CD14-positive monocyte (primary cell): ENCODE measurements at regions not wholly inside any gene's neighbourhood (a gene's known extent, or its start where the extent isn't known, plus 50 kb on each side); places are given as distances from the start of the nearest gene placed in this dataset.

Experiments
- DNase-seq, 3 donors: peaks; one replicate each; pipeline ENCODE4 v3.0.0-alpha.2; 2011 to 2022
- H2AFZ ChIP-seq: 2 replicates; pipeline ENCODE4 v1.6.0; 2012; ENCODE audit warnings: mild to moderate bottlenecking, low read depth, low read length, inconsistent platforms; ENCODE audit not compliant: insufficient read depth, poor library complexity, severe bottlenecking
- H3K27ac ChIP-seq, 2 donors: 1 replicate in 1 of 2; 2 replicates in 1 of 2; pipeline ENCODE4 v1.5.1; 2012 to 2013; ENCODE audit warnings: low read length in 2 of 2, control low read depth in 1 of 2, inconsistent platforms in 1 of 2, low read depth in 1 of 2, mild to moderate bottlenecking in 1 of 2
- H3K27me3 ChIP-seq, 2 donors: one replicate each; pipeline versions ENCODE4 v1.6.0 to v1.6.1; 2011 to 2013; ENCODE audit warnings: low read length in 2 of 2; ENCODE audit not compliant: control insufficient read depth in 2 of 2, insufficient read depth in 2 of 2
- H3K36me3 ChIP-seq, 2 donors: replicated peaks in 1 of 2; 1 replicate in 1 of 2; 2 replicates in 1 of 2; pipeline versions ENCODE4 v1.5.1 to v1.6.1; 2012 to 2013; ENCODE audit warnings: low read length in 2 of 2, control low read depth in 1 of 2, inconsistent platforms in 1 of 2, mild to moderate bottlenecking in 1 of 2; ENCODE audit not compliant: insufficient read depth in 2 of 2, control insufficient read depth in 1 of 2
- H3K4me1 ChIP-seq, 2 donors: 1 replicate in 1 of 2; 2 replicates in 1 of 2; pipeline versions ENCODE4 v1.5.1 to v1.6.1; 2012 to 2013; ENCODE audit warnings: low read length in 2 of 2, control low read depth in 1 of 2, inconsistent platforms in 1 of 2, mild to moderate bottlenecking in 1 of 2, moderate library complexity in 1 of 2; ENCODE audit not compliant: insufficient read depth in 2 of 2, control insufficient read depth in 1 of 2
- H3K4me2 ChIP-seq: replicated peaks from 2 replicates; pipeline ENCODE3; 2012; ENCODE audit warnings: low read length, moderate library complexity, mild to moderate bottlenecking; ENCODE audit not compliant: poor library complexity, severe bottlenecking; ENCODE audit errors: extremely low read depth
- H3K4me3 ChIP-seq, 3 experiments: fragments of 200-600 bp in 1 of 3; sonication (generic) in 1 of 3; replicated peaks in 1 of 3; 1 replicate in 2 of 3; 2 replicates in 1 of 3; pipeline ENCODE4 v1.5.1; 2011 to 2013; ENCODE audit warnings: low read length in 3 of 3, mild to moderate bottlenecking in 3 of 3, control low read depth in 2 of 3, low read depth in 2 of 3, inconsistent platforms in 1 of 3, moderate library complexity in 1 of 3
- H3K79me2 ChIP-seq: 2 replicates; pipeline ENCODE4 v1.6.0; 2012; ENCODE audit warnings: mild to moderate bottlenecking, control low read depth, inconsistent platforms, low read length, moderate library complexity; ENCODE audit not compliant: insufficient read depth
- H3K9ac ChIP-seq: 2 replicates; pipeline ENCODE4 v1.6.0; 2017; ENCODE audit warnings: low read length, mild to moderate bottlenecking; ENCODE audit not compliant: insufficient read depth, poor library complexity, severe bottlenecking
- H3K9me3 ChIP-seq, 2 donors: replicated peaks in 1 of 2; 1 replicate in 1 of 2; 2 replicates in 1 of 2; pipeline versions ENCODE4 v1.5.1 to v1.6.1; 2012 to 2013; ENCODE audit warnings: low read length in 2 of 2, control low read depth in 1 of 2; ENCODE audit not compliant: control insufficient read depth in 1 of 2, insufficient read depth in 1 of 2
- H4K20me1 ChIP-seq: 2 replicates; pipeline ENCODE4 v1.6.0; 2012; ENCODE audit warnings: mild to moderate bottlenecking, low read length, control low read depth, moderate library complexity; ENCODE audit not compliant: insufficient read depth
- H3K27ac Mint-ChIP-seq, 7 donors: one replicate each; pipeline ENCODE4 v1.8.0; 2020; ENCODE audit warnings: mild to moderate bottlenecking in 7 of 7, mixed read lengths in 7 of 7, moderate library complexity in 6 of 7, inconsistent platforms in 2 of 7
- H3K27me3 Mint-ChIP-seq, 3 donors: one replicate each; pipeline ENCODE4 v1.8.0; 2021 to 2022; ENCODE audit warnings: low read depth in 3 of 3, mild to moderate bottlenecking in 3 of 3, mixed read lengths in 3 of 3, moderate library complexity in 3 of 3, inconsistent platforms in 1 of 3
- H3K36me3 Mint-ChIP-seq, 2 donors: one replicate each; pipeline ENCODE4 v1.8.0; 2020; ENCODE audit warnings: mixed read lengths in 2 of 2, inconsistent platforms in 1 of 2, mild to moderate bottlenecking in 1 of 2
- H3K4me1 Mint-ChIP-seq: one replicate; pipeline ENCODE4 v1.8.0; 2020; ENCODE audit warnings: mild to moderate bottlenecking, mixed read lengths
- H3K4me3 Mint-ChIP-seq, 2 donors: one replicate each; pipeline ENCODE4 v1.8.0; 2020; ENCODE audit warnings: mild to moderate bottlenecking in 2 of 2, mixed read lengths in 2 of 2, moderate library complexity in 1 of 2
- H3K9me3 Mint-ChIP-seq, 7 donors: one replicate each; pipeline ENCODE4 v1.8.0; 2020 to 2022; ENCODE audit warnings: mixed read lengths in 7 of 7, mild to moderate bottlenecking in 6 of 7, moderate library complexity in 6 of 7, inconsistent platforms in 2 of 7
- WGBS: methylation state at CpG from one replicate; pipeline ENCODE4 v1.1.5; 2013; ENCODE audit warnings: missing lambda C conversion rate; ENCODE audit not compliant: insufficient coverage; 5-methylcytosine and 5-hydroxymethylcytosine counted together
- intact Hi-C, 2 donors: fragments of 100-400 bp; cut with micrococcal nuclease; formaldehyde crosslinking; loops; one replicate each; pipeline versions ENCODE4 v1.15.0 to v1.15.1; 2023
- TF ChIP-seq, protein P1 (sequence below): fragments of 200-600 bp; IDR thresholded peaks from one replicate; pipeline ENCODE4 v1.8.0; 2022; ENCODE audit warnings: antibody characterized with exemption, mild to moderate bottlenecking

DNA sequence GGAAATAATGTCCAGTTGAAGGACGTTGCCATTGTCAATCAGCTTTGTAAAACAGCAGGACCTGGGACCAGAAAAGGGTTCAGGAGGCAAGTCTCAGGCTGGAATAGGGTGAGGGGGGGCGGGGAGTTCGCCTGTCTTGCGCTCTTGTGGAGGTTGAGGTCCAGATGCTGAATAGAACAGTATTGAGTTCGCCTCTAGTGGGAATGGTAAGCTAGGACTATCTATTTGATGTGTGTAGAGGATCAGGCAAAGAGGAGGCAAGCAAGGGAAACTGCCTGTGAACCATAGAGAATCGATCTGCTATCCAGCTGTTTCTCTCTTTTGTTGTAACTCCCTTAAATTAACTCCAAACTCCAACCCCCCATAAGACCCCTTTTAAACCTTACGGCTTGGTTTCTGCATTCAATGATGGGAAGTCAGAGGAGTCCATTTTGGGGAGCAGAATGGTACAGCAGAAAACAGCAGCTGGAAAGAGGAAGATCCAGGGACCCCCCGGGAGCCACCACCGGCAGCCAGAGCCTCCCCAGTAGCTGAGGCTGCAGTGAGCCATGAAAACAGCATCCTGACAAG, 133.7 kb downstream of the SLC28A3 start:
- H3K4me3 ChIP-seq = peak overlapping the region in 1 of 3 experiments; percentile 28
- peaks cover 0 to 3% (median 0%) of the 10 kb centered on the region in 7 donors for H3K9me3 Mint-ChIP-seq
- H3K9ac ChIP-seq = no peak overlapping the region
- no peaks in the 10 kb centered on the region for H3K9me3 ChIP-seq
- DNase-seq = no peak
- H3K27me3 Mint-ChIP-seq = peaks cover 2 to 4% (median 2%) of the 10 kb centered on the region in 3 donors
- peaks cover 13% of the 10 kb centered on the region for H3K4me1 Mint-ChIP-seq
- no peak overlapping the region for H3K27ac ChIP-seq
- intact Hi-C loops = no loop called here
- H3K27ac Mint-ChIP-seq = no peak overlapping the region
- H3K4me1 ChIP-seq = peaks cover 4 to 6% of the 10 kb centered on the region in 2 donors
- no peaks in the 10 kb centered on the region for H3K79me2 ChIP-seq
- peak overlapping the region; percentile 58 for H2AFZ ChIP-seq
- H3K4me2 ChIP-seq = peak overlapping the region; percentile 40
- WGBS = 72% methylated on average over 6 of the region's 9 CpGs
- H4K20me1 ChIP-seq = no peaks in the 10 kb centered on the region
- TF ChIP-seq, protein P1, sequence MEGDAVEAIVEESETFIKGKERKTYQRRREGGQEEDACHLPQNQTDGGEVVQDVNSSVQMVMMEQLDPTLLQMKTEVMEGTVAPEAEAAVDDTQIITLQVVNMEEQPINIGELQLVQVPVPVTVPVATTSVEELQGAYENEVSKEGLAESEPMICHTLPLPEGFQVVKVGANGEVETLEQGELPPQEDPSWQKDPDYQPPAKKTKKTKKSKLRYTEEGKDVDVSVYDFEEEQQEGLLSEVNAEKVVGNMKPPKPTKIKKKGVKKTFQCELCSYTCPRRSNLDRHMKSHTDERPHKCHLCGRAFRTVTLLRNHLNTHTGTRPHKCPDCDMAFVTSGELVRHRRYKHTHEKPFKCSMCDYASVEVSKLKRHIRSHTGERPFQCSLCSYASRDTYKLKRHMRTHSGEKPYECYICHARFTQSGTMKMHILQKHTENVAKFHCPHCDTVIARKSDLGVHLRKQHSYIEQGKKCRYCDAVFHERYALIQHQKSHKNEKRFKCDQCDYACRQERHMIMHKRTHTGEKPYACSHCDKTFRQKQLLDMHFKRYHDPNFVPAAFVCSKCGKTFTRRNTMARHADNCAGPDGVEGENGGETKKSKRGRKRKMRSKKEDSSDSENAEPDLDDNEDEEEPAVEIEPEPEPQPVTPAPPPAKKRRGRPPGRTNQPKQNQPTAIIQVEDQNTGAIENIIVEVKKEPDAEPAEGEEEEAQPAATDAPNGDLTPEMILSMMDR = no peak
- no peaks in the 10 kb centered on the region for H3K36me3 Mint-ChIP-seq
- H3K27me3 ChIP-seq = no peaks in the 10 kb centered on the region
- no peaks in the 10 kb centered on the region for H3K36me3 ChIP-seq
- no peak overlapping the region for H3K4me3 Mint-ChIP-seq

DNA sequence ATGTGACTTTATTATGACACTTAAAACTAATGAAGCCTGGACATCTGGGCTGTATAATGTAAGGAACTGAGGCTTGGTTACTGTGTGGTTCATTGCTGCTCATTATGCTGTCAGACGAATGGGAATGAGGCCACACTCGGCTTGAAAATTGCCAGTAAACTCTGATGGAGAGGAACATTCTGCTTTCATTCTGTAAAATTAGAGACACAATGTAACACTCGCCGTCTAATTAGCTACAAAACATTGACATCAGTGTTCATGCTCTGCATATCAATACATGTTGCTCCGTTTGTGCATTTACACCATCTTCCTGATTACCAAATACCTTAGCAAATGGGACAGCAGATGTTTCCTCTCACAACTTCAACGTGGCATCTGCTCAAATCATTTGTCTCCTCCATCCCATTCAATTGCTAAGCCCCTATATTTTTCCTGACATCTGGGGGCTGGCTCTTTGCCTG, 133.0 kb downstream of the SLC28A3 start:
- H4K20me1 ChIP-seq = no peaks in the 10 kb centered on the region
- no peaks in the 10 kb centered on the region for H3K79me2 ChIP-seq
- intact Hi-C loops = no loop called here
- H3K27me3 ChIP-seq = no peaks in the 10 kb centered on the region
- no peaks in the 10 kb centered on the region for H3K9me3 ChIP-seq
- H3K9ac ChIP-seq = no peak overlapping the region
- H2AFZ ChIP-seq = peak overlapping the region; percentile 58
- H3K4me1 ChIP-seq = peaks cover 4 to 6% of the 10 kb centered on the region in 2 donors
- H3K36me3 ChIP-seq = no peaks in the 10 kb centered on the region
- Mint-ChIP-seq H3K36me3 (no peaks in the 10 kb centered on the region), H3K27ac (no peak overlapping the region), H3K27me3 (peaks cover 2% of the 10 kb centered on the region in 3 donors), H3K9me3 (peaks cover 0 to 3% (median 0%) of the 10 kb centered on the region in 7 donors), H3K4me3 (peak overlapping the region in 1 of 2 donors; percentile 64), H3K4me1 (peaks cover 13% of the 10 kb centered on the region)
- no peak for DNase-seq
- H3K4me2 ChIP-seq = peak overlapping the region; percentile 40
- TF ChIP-seq, protein P1 = no peak
- WGBS = 3% methylated on average over 5 of the region's 6 CpGs
- H3K4me3 ChIP-seq = peak overlapping the region in 1 of 3 experiments; percentile 28
- H3K27ac ChIP-seq = no peak overlapping the region
